Nephron progenitor cell (in vitro differentiated cells): ENCODE measurements at regions not wholly inside any gene's neighbourhood (a gene's known extent, or its start where the extent isn't known, plus 50 kb on each side); places are given as distances from the start of the nearest gene placed in this dataset.

ENCODE experiments used
- DNase-seq: peaks from one replicate; pipeline ENCODE4 v3.0.0; 2021
- H3K27ac Mint-ChIP-seq: 2 replicates; pipeline ENCODE4 v1.8.0; 2021; ENCODE audit warnings: mild to moderate bottlenecking, moderate library complexity, mixed read lengths
- H3K27me3 Mint-ChIP-seq: 2 replicates; pipeline ENCODE4 v1.8.0; 2021; ENCODE audit warnings: mild to moderate bottlenecking, low read depth, mixed read lengths; ENCODE audit not compliant: poor library complexity
- H3K36me3 Mint-ChIP-seq: 2 replicates; pipeline ENCODE4 v1.8.0; 2021; ENCODE audit warnings: low read depth, mixed read lengths
- H3K4me1 Mint-ChIP-seq: 2 replicates; pipeline ENCODE4 v1.8.0; 2021; ENCODE audit warnings: mixed read lengths
- H3K4me3 Mint-ChIP-seq: 2 replicates; pipeline ENCODE4 v1.8.0; 2021; ENCODE audit warnings: mild to moderate bottlenecking, moderate library complexity, mixed read lengths
- H3K9me3 Mint-ChIP-seq: 2 replicates; pipeline ENCODE4 v1.8.0; 2021; ENCODE audit warnings: mild to moderate bottlenecking, moderate library complexity, mixed read lengths
- TF ChIP-seq, protein P1 (sequence below): fragments of 200-600 bp; sonication (generic); IDR thresholded peaks from 2 replicates; pipeline ENCODE4 v1.5.0; 2021; ENCODE audit warnings: antibody characterized with exemption

DNA sequence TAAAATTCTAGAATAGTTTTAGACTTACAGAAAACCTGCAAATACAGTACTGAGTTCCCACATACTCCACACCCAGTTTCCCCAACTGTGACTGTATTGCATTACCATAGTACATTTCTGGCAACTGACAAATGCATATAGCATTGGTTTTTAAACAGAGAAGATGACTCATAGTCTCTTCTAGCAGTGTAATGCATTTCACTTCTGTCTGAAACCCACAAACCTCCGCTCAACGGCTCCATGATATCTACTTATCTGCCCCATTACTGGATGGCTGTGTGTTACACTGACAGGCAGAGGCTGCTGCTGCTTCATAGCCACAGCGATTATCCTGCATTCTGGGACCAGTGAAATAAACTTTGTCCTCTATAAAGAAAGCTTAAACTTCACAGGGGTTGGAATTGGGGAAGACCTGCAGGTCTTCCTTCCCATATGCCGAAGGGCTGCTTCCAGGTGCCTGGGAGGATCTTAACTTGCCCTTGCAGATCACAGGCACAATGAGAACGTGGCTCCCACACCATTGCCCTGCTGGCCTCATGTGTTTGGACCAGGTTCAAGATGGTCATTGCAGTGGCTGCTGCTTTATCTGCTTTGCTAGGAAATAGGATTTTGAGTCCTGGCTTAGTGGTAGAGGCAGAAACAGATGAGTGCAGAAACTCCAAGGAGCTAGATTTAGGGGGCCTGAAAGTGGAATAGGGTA, 742.6 kb upstream of the HS6ST1 start:
- Mint-ChIP-seq H3K27ac (no peak overlapping the region), H3K4me1 (peaks cover 13% of the 10 kb centered on the region), H3K4me3 (no peak overlapping the region), H3K36me3 (no peaks in the 10 kb centered on the region), H3K9me3 (no peaks in the 10 kb centered on the region), H3K27me3 (peaks cover 8% of the 10 kb centered on the region)
- TF ChIP-seq, protein P1, sequence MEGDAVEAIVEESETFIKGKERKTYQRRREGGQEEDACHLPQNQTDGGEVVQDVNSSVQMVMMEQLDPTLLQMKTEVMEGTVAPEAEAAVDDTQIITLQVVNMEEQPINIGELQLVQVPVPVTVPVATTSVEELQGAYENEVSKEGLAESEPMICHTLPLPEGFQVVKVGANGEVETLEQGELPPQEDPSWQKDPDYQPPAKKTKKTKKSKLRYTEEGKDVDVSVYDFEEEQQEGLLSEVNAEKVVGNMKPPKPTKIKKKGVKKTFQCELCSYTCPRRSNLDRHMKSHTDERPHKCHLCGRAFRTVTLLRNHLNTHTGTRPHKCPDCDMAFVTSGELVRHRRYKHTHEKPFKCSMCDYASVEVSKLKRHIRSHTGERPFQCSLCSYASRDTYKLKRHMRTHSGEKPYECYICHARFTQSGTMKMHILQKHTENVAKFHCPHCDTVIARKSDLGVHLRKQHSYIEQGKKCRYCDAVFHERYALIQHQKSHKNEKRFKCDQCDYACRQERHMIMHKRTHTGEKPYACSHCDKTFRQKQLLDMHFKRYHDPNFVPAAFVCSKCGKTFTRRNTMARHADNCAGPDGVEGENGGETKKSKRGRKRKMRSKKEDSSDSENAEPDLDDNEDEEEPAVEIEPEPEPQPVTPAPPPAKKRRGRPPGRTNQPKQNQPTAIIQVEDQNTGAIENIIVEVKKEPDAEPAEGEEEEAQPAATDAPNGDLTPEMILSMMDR, result no peak
- DNase-seq, result no peak

DNA sequence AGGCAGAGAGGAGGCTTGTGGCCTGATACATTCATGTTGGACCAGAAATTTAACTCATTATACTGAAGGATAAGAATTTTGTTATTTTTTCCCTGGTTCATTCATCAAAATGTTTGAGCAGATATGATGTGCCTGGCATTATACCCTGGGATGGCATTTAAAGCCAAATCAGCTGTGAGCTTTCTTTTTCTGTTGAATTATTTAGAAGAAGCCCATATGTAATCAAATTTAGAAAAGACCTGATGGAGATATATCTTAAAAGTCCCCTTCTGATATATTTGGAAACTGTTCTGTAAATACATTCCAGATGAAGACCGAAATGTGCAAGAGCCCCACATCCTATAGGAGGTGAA, 743.1 kb upstream of the HS6ST1 start:
- Mint-ChIP-seq H3K4me1 (peaks cover 7% of the 10 kb centered on the region), H3K36me3 (no peaks in the 10 kb centered on the region), H3K9me3 (no peaks in the 10 kb centered on the region), H3K27ac (no peak overlapping the region), H3K27me3 (peaks cover 8% of the 10 kb centered on the region), H3K4me3 (no peak overlapping the region)
- TF ChIP-seq, protein P1, result no peak
- no peak for DNase-seq

DNA sequence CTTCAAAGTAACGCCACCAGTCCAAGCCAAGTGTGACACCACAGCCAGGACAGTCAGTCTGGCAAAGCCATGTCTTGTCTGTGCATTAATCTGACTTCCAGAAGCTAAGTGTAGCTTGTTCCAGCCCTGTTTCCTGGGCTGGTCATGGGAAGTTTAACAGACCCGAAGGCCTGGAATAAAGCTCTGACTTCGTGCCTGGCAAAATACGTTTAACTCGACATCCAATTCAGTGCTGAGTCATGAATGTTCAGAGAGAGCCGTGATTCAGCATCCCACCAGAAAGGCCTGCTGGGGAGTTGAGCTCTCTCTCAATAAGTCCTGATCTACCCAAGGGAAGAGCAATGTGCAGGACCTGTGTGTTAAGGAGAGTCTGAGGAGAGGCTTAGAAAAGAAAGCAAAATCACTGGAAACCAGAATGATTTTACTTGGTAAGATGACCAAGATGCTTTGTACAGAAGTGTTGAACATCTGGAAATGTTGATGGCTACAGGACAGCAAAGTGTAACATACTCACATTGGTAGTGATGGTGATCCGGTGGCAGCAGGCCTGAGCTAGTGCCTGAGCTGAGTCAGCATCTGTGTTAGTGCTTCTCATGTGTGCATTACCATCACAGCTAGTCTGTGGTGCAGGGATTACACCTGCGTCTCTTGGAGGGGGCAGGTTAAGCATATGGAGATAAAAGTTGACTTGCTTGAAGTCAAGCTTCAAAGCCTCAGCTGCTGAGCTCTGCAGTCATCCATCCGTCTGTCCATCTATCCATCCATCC, 743.7 kb upstream of the HS6ST1 start:
- Mint-ChIP-seq H3K27me3 (peaks cover 8% of the 10 kb centered on the region), H3K36me3 (no peaks in the 10 kb centered on the region), H3K9me3 (no peaks in the 10 kb centered on the region), H3K27ac (no peak overlapping the region), H3K4me3 (no peak overlapping the region), H3K4me1 (peaks cover 2% of the 10 kb centered on the region)
- DNase-seq, result no peak
- TF ChIP-seq, protein P1, result no peak

DNA sequence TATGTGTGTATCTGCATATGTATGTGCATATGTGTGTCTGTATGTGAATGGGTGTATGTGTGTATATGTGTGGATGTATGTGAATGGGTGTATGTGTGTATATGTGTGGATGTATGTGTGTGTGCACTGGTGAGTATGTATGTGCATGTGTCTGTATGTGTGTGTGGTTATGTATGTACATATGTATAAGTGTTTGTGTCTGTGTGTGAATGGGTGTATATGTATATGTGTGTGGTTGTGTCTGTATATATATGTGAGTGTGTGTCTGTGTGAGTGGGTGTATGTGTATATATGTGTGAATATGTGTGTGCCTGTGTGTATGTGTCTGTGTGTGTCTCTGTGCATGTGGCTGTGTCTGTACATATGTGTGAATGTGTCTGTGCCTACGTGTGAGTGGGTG, 748.4 kb upstream of the HS6ST1 start:
- no peak overlapping the region for H3K4me3 Mint-ChIP-seq
- no peak overlapping the region for H3K27ac Mint-ChIP-seq
- no peaks in the 10 kb centered on the region for H3K36me3 Mint-ChIP-seq
- H3K4me1 Mint-ChIP-seq, result peaks cover 15% of the 10 kb centered on the region
- DNase-seq, result no peak
- TF ChIP-seq, protein P1, result no peak
- no peaks in the 10 kb centered on the region for H3K9me3 Mint-ChIP-seq
- peaks cover 7% of the 10 kb centered on the region for H3K27me3 Mint-ChIP-seq

DNA sequence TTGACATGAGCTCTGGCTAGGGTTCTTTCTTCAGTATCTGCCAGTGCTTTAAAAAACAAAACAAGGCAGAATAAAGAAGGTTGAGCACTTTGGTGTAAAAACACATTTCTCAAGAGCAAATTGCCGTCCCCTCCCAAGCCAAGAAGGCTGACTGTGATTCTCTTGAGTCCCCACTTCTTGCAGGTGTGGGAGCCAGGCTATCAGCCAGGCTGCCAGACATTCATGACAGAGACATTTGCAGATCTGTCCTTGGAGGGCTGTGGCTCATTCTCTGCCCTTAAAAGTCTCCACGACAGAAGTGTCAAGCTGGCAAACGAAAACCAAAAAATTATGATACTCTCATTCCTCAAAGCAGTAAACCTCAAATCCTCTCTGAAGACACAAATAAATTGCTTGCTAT, 749.3 kb upstream of the HS6ST1 start:
- no peak overlapping the region for H3K4me3 Mint-ChIP-seq
- no peaks in the 10 kb centered on the region for H3K36me3 Mint-ChIP-seq
- H3K9me3 Mint-ChIP-seq, result no peaks in the 10 kb centered on the region
- TF ChIP-seq, protein P1, result no peak
- DNase-seq, result no peak
- peaks cover 4% of the 10 kb centered on the region for H3K27me3 Mint-ChIP-seq
- peaks cover 15% of the 10 kb centered on the region for H3K4me1 Mint-ChIP-seq
- H3K27ac Mint-ChIP-seq, result no peak overlapping the region

DNA sequence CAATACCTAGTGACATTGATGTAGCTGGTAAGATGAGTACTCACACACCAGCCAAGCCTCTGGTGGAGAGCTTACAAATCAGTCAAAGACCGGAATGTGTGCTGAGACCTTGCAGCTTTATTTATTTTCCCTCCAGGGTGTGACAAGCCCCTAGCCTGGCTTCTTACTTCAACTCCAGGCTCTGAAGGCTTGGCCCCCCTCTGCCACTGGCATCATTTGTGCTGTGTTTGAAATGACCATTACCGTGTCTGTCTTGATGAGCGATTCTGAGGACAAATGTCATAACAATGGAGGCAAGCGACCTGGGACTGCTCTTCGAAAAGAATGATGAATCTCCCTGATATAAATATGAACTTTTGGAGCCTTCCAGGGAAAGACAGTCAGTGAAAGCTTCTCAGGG, 749.9 kb upstream of the HS6ST1 start:
- H3K27ac Mint-ChIP-seq, result no peak overlapping the region
- peaks cover 4% of the 10 kb centered on the region for H3K27me3 Mint-ChIP-seq
- no peak overlapping the region for H3K4me3 Mint-ChIP-seq
- no peaks in the 10 kb centered on the region for H3K36me3 Mint-ChIP-seq
- TF ChIP-seq, protein P1, result no peak
- DNase-seq, result no peak
- peaks cover 15% of the 10 kb centered on the region for H3K4me1 Mint-ChIP-seq
- H3K9me3 Mint-ChIP-seq, result no peaks in the 10 kb centered on the region
